NCI-H1105 treated with DMSO at 0.1 percent for 48 hours (cell line): ENCODE measurements at regions not wholly inside any gene's neighbourhood (a gene's known extent, or its start where the extent isn't known, plus 50 kb on each side); places are given as distances from the start of the nearest gene placed in this dataset.

Source experiments
- DNase-seq: peaks from one replicate; lab custom pipeline; 2025; lab: John Stamatoyannopoulos, UW

DNA sequence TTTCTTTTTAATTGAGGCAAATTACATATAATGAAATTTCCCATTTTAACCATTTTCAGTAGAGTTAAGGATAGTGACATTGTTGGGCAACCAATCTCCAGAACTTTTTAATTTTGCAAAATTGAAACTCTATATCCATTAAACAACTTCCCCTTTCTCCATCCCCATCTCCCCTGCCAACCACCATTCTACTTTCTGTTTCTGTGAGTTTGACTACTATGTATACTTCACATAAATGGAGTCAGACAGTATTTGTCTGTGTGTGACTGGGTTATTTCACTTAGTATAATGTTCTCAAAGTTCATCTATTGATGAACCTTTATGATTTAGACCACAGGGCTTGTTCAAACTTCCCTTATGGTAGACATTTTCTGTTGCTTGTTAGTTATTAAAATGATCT lies 364.5 kb upstream of the MAD2L1 start:
- no peak for DNase-seq

DNA sequence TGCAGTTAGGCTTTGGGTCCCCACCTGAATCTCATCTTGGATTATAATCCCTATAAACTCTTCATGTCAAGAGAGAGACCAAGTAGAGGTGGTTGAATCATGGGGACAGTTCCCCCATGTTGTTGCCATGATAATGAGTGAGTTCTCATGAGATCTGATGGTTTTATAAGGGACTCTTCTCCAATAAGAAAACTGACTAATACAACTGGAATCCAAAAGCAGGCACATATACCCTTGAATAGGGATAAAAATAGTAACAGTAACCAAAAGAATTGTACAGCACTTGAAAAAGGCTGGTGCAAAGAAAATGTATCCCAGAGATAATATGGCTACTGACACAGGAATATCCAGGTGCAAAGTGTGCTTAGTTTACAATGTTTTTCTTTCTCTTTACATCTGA lies 351.5 kb upstream of the MAD2L1 start:
- DNase-seq: no peak

DNA sequence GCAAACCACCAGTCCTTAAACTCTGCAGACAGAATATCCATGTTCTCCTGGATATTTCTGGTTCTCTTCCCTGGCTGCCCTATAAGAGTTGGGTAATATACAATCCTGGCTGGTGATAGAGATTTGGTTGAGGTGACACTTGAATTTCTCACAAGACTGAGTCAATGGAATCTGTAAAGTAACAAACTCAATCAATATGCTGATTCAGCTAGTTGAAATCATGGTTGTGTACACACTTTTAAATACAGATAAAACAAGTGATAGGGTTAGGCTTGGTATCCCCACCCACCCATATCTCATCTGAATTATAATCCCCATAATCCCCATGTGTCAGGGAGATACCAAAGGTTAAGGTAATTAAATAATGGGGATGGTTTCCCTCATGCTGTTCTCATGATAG lies 349.2 kb upstream of the MAD2L1 start:
- no peak for DNase-seq

DNA sequence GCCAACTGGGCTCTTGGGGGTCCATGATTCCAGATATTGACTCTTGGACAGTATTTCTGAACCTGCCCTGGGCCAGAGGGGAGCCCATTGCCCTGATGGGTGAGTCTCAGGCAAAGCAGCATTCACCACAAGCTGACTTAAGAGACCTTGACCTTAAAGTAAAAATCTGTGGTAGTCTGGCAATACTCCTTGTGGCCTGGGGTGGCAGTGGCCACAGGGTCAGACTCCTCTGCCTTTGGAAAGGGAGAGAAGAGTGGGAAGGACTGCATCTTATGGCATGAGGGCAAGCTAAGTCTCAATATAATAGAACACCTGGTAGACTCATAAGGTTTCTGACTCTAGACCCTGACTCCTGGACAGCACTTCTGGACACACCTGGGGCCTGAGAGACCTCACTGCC lies 340.3 kb upstream of the MAD2L1 start:
- DNase-seq: no peak

DNA sequence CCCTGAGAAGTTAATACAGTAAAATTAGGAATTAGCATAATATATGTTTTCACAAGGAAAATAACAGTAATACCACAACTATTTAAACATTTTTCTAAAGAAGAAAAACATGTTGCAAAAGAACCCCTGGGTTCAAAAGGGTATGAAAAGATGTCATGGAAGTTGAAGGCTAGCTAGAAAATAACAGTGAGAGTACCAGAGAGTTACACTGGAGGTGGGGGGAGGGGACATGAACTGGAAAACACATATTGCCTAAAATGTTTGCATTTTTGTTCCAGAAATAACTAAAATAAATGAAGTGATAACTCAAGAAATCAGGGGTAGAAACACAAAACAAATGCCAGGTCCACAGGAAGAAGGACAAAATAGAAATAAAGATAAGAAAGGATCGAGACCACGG lies 336.6 kb upstream of the MAD2L1 start:
- no peak for DNase-seq

DNA sequence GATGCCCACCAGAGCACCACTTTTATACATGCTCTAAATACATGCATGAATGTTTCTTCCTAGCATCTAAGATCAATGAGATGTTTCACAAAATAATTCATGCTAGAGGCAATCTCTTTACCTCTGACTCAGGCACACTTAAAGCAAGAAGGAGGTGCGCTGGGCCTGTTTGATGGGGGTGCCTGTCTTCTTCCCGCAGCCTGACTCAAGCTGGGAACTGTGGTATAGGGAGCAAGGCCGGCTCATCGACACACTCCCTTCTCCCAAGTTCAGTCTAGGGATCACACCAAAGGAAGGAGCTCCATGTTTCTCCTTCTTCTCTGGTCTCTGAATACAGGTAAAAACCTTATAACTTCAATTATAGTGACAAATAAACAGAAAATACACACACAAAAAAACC lies 333.8 kb upstream of the MAD2L1 start:
- no peak for DNase-seq

DNA sequence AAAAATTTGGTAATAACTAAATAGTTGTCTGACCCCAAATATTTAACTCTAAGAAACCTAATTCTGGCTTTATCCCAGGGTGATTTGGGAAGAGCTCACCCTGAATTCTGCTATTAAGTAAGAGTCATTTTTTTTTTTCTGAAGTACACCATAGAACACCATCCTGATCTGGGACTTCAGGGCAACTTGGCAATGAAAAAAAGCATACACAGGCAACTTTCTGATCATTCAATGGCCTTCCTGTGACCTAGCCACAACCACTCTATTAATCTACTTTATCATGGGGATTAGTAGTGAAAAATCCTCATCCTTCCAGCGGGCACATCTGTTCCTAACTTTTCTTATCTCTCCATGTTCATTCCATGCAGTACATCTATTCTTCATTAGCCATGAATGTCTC lies 333.2 kb upstream of the MAD2L1 start:
- no peak for DNase-seq

DNA sequence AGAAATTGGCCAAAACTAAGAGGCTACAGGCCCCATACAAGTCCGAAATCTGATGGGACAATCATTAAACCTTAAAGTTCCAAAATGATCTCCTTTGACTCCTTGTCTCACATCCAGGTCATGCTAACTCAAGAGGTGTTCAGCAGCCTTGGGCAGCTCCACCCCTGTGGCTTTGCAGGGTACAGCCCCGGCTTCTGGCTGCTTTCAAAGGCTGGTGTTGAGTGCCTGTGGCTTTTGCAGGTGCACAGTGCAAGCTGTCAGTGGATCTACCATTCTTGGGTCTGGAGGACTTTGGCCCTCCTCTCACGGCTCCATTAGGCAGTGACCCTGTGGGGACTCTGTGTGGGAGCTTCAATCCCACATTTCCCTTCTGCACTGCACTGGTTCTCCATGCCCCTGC lies 329.1 kb upstream of the MAD2L1 start:
- DNase-seq: no peak

DNA sequence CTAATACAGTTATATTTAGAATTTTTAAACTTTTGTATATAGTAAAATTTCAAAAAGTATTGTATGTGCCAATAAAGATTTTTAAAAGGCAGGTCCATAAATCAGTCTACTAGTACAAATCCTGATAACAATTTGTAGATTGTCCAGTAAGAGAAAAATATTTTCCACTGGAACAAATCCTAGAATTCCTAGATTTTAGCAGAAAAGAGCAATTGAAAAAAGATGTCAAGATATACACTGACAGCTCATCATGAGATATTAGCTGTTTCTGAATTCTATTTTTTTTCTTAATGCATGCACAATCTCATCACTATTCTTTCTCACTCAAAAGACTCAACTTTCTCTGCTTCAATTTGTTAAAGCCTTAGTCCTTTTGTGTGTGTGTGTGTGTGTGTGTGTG lies 289.2 kb upstream of the MAD2L1 start:
- DNase-seq: no peak

DNA sequence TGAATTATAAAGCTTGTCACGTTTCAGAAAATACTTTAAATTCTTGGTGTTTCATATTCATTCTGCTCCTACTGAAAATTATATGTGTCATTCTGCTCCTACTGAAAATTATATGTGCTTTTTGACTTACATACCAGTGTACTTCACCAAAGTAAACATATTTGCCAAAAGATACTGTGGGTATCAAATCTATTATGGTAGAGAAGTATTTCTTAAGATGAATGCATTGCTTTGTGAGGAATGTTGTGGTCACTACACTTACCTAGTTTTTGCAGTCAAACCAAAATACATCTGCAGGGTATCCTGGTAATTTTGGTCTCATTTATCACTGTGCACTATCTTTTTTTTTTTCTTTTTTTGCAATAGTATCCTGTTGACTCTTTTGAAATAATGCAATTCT lies 287.7 kb upstream of the MAD2L1 start:
- DNase-seq: no peak

DNA sequence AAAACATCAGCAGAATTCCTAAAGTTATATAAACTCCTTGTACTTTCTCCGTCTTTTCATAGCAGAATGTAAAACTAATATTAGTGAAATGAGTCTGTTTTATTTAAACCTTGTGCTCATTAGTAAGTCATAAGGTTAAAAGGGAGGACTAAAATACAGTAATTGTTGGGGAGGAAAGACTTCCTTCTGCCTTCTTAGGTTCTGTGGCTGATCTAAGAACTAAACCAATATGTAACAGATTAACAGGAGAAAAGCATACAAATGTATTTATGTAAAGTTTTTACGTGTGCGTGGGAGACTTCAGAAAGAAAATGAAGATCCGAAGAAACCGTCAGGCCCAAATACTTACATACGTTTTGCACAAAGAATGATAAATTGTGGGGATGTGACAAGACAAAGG lies 286.6 kb upstream of the MAD2L1 start:
- no peak for DNase-seq

DNA sequence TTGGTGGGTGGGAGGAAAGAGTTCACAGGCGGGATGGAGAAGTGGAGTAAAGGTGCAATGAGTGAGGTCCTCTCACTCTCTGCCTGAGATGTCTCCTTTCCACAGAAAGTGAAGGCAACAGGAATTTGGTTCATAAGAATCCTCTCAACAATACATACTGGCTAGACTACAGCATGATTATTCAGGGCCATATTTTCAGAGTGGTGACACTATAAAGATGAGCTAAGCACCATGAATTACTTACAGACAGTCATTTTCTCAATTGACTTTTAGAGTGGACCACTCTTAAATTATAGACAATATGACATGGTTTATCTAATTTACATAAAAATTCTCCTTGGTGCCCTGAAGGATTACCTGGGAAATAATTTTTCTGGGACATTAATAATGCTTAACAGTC lies 286.1 kb upstream of the MAD2L1 start:
- DNase-seq: no peak

DNA sequence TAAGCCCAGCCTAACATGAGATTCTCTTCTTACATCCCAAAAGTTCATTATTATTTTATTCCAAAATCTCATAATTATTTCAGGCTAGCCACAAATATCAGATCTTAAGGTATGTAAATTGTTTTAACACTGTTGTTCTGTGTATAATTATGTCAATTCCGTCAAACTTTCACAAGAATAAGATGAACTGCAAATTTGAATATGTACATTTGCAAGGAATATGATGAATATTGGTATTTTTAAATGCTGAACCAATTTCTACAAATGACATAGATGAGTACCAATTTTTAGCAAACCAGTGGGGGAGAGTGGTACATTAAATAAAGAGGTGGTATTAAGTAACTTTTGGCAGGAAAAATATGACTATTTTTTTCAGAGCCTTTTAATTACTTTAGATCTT lies 282.3 kb upstream of the MAD2L1 start:
- DNase-seq: no peak

DNA sequence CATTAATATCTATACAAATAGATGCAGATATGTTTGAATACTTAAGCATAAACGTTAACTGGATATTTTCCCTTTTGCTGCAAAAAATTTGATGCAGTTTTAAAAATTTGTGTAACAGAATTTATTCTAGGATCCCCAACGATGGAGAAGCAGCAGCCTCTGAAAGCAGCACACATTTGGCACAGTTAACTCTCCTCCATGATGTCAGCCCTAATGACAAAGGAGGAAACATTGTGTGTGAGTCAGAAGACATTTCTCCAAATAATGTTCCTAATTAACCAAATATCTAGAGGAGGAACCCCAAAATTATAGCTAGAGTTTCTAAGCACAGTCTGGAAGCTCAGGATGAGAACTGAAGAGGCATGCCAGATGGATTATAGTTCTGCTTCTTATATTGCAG lies 281.9 kb upstream of the MAD2L1 start:
- no peak for DNase-seq

DNA sequence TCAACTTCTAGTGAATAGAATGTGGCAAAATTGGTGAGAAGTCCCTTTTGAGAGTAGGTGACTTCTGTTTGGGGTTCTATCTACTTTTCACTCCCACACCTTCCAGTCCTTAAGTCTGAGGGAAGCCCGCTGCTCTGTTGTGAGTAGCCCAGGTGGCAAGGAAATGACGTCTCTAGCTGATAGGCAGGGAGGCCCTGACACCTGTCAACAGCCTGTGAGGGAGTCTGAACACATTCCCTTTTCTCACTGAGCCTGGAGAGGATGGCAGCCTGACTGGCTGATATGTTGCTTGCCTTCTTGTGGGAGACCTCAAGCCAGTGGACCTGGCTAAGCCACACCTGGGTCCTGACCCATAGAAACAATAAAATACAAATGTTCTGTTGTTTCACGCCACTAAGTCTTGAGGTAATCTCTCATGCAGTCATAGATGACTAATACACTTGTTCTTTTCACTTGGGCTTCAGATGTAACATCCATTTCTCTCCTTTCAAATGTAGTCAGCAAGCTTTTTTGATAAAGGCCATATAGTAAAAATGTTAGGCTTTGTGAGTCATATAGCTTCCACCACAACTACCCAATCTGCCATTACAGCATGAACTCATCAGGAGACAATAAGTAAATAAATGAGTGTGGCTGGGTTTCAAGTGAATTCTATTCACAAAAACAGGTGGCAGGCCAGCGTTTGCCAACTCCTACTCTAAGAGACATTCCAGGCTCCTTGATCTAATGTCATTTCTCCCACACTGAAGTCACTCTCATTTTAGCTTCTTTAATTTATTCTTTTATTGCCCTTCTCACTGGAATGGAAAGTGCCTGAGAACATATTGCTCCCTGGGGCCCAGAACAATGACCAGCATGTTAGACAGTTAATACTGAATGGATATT lies 265.1 kb upstream of the MAD2L1 start:
- no peak for DNase-seq

DNA sequence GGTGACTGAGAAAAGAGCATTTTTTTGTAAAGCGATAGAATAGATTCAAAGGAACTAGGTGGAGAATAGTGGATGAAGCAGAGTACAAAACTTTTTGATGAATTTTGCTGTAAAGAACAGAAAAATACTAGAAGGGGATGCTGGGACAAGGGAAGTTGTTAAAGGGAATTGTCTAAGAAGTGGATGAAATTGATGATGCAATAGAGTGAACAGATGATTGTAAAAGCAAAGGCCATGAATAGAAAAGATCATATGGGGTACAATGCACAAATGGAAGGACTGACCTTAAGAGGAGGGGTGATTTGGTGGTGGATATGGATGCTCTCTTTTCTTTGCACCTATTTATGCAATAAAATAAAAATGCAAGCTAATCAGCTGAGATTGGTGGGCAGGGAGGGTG lies 262.7 kb upstream of the MAD2L1 start:
- DNase-seq: no peak

DNA sequence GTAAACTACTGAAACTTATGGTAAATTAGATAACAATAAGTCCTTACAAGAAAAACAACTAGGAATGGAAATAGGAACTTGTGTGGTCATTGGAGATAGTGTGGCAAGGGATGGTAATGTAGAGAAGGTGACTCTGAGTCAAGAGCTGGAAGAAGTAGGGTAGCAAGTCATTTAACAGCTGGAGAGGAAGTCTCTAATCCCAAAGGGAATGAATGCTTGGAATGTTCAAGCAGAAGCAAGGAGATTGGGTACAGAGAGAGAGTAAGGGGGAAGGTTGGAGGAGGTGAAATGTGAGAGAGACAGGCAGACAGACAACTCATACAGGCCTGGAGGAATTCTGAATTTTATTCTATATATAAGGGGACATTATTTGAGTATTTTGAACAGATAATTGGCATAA lies 260.6 kb upstream of the MAD2L1 start:
- no peak for DNase-seq

DNA sequence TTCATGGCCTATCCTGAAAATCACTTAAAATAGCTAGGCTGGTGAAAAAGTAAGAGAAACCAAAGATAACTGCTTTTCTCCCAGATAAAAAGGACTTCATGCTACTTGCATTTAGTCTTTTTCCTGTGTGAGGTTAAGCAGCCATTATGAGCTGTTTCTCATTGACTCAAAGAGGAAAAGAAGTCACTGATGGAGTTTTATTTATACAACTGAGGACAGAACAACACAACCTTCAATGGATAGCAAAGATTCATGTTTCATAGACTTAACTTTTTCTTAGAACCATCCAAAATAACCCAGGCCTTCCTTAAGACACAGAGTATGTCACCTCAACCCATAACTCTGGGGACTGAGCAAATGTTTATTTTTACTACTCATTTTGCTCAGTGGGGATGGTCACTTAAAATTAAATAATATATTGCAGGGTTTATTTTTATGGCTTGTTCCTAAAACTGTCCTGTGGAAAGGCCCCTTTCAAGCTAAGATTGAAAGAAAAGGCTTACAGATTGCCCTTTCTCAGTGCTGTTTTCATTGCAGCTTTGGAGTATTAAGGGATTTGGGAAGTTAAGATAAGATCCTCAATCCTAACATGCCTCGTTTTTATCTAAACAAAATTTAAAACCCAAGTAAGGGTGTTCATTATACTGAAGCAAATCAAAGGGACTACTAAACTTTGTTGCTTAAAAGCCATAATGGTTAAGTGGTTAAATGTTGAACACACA lies 252.6 kb upstream of the MAD2L1 start:
- DNase-seq: no peak

DNA sequence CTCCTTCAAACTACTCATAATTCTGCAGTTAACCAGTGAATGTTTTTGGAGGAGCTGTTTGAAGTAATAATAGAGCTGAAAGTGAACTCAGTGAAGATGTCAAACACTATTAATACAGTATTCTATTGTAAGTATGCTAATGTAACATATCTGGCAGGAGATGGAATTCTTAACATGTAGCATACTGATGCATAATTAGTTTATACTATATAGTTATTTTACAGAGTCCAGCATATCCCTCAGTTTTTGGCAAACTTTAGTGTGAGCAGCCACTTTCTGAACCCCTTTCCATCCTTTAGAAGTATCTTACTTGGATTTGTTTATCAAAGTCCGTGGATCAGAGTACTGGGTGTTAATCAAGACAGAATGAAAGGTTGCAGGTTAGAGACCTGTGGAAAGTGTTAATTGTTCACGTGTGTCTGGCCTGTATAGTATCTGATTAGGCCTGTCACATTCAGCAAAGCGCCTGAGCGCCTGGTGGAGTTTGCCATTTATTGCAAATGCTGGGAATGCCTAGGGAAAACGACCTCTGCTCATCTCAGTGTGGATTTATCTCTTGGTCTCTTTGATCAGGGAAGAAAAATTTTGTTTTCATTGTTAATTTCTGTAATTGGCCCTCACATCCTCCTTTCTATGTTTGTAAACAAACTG lies 251.7 kb upstream of the MAD2L1 start:
- DNase-seq: peak; percentile 23

DNA sequence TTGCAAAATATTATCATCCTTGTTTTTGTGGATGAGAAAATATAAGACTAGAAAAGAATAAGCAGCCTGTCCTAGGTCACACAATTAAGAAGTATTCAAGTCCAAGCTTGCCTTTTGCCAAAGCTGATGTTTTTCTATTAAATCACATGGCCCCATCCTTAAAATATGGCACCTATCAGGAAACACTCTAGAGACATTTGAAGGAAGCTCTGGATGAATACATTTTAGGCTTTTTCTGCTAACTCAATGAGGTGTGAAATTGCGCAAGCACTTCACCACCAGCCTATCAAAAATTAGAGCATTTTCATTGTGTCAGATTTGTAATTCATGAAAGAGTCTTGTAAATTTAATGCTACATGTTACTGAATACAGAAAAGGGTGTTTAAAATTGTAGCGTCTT lies 251.1 kb upstream of the MAD2L1 start:
- DNase-seq: peak; percentile 69

DNA sequence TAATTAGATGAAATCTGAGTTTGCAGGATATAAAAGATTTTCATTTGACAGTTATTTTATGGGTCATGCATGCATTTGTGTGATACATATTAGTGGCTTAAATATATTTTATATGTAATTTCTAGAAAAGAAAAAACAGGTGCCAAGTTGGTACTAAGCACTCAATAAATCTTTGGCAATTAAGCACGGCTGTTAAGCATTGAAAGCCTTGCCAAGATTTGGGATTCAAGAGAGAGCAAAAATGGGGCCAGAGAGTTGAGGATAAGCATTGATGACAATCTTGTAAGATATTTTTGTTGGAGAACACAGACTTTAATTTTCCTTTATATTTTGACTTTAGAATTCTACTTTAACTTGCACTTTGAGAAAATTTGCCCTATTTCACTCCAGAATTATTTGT lies 249.8 kb upstream of the MAD2L1 start:
- peak; percentile 45 for DNase-seq

DNA sequence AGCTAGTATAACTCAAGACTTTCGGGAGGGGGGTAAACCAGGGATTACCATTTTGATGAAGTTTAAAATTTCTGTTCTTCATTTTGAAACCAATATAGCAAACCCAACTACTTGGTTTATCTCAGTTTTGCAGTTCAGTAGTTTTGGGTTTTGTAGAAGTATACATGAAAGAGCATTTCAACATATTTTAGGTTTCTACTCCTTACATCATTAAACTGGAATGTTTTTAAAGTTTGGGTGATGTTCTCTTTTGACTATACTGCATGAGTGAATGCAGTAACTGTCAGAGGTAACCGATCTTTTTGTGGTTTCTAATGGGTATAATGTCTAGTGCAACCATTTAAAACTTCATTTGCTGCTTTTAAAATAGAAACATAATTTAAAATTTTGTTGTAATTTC lies 248.3 kb upstream of the MAD2L1 start:
- DNase-seq: no peak

DNA sequence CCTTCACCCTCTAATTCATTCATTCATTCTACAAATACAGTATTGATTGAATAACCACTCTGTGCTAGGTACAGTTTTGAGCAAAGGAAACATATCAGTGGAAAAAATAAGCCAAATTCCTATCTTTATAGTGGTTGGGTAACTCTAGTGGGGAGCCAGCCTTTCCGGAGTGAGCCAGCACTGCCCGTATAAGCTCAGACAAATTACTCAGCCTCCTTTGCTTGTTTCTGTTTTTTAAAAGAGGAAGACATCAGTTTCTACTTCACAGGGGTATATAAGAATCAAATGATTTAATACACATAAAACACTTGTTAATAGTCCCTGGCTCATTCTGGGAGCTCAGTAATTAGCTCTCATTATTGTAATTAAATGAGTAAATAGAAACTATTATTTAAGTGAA lies 238.2 kb upstream of the MAD2L1 start:
- peak; percentile 20 for DNase-seq
